GM19023 (cell line): ENCODE measurements at regions not wholly inside any gene's neighbourhood (a gene's known extent, or its start where the extent isn't known, plus 50 kb on each side); places are given as distances from the start of the nearest gene placed in this dataset.

ENCODE experiments used
- ATAC-seq: cut with Tn5 transposase; IDR thresholded peaks from one replicate; pipeline ENCODE4 v1.9.1; 2021; ENCODE audit warnings: mild to moderate bottlenecking, moderate library complexity; ENCODE audit not compliant: unreplicated experiment

GRCh38 chr5:29779141-29779540 lies 1414.3 kb upstream of the CDH6 start:
- no peak for ATAC-seq

- no peak for ATAC-seq
These were observed 1416.1 kb upstream of the CDH6 start for GRCh38 chr5:29777373-29777772.

DNA sequence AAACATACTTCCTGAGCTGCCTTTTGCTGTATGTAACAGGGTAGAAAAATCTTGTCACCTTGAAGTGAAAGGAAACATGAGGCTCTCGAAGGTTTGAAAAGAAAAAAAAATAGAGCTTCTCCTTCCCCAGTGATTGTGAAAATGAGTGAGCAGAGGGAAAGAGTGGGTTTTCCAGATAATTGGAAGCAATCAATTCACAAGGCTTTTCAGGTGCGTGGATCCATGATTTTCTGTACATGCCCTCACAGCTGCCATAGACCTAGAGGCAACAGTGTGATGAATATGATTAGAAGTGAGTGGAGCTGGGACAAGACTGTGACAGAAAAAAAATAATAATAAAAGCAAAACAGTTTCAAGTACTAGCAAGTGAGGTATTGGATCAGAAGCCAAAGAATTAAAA lies 1422.5 kb upstream of the CDH6 start:
- no peak for ATAC-seq

- ATAC-seq: no peak
These were observed 1424.0 kb upstream of the CDH6 start for GRCh38 chr5:29769474-29769873.

GRCh38 chr5:29758986-29759421 lies 1434.5 kb upstream of the CDH6 start:
- no peak for ATAC-seq

- ATAC-seq: no peak
These were observed 1443.0 kb upstream of the CDH6 start for GRCh38 chr5:29750453-29750852.

- ATAC-seq: no peak
These were observed 1448.9 kb upstream of the CDH6 start for GRCh38 chr5:29744618-29745017.

DNA sequence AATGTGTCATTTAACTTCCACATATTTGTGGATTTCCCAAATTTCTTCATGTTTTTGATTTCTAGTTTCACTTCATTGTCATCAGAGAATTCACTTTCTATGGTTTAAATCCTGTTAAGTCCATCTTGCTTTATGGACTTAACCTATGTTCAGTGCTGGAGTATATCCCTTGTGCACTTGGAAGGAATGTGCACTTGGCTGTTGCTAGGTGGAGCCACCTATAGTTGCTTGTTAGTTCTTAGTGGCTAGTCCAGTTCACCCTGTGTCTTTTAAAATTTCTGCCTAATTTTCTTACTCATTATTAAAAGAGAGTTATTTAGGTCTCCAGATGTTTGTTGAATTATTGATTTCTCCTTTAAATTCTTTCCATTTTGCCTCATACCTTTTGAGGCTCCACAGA lies 1472.5 kb upstream of the CDH6 start:
- ATAC-seq: no peak

DNA sequence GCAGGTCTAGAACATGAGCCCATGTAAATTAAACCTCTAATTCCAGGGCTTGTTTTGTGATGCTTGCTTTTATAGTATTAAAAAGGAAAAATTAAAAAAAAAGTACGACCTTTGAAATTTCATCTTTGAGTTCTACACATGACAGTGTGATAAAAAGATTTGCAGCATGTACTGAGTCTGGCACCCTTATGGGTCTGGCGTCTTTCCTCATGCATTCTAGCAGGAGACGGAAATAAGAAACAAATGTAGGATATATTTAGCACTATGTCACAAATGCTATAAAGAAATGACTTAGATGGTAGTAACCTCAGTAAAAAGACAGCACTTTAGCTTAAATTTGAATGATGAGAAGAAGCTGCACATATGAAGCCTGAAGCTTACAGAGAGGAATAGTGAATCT lies 1474.3 kb upstream of the CDH6 start:
- ATAC-seq: no peak

- no peak for ATAC-seq
These were observed 1478.3 kb upstream of the CDH6 start for GRCh38 chr5:29715167-29715566.

DNA sequence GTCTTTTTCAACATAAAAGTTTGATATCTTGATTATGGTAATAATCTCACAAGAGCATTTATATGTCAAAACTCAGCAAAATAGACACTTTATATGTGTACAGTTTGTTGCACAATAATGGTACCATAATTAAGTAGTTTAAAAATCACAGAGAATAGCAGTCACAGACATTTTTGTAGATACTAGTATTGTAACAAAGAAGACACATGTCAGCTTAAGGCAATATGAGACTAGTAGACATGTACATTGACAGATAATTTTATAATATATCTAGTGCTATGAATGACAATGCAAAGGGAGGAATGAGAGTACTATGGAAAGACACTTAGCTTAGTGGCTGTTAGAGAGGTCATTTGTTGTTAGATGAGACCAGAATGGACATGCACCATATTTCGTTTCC lies 1490.6 kb upstream of the CDH6 start:
- ATAC-seq: no peak

- no peak for ATAC-seq
These were observed 1491.9 kb upstream of the CDH6 start for GRCh38 chr5:29701600-29701999.

- ATAC-seq: no peak
These were observed 1495.6 kb upstream of the CDH6 start for GRCh38 chr5:29697785-29698414.

DNA sequence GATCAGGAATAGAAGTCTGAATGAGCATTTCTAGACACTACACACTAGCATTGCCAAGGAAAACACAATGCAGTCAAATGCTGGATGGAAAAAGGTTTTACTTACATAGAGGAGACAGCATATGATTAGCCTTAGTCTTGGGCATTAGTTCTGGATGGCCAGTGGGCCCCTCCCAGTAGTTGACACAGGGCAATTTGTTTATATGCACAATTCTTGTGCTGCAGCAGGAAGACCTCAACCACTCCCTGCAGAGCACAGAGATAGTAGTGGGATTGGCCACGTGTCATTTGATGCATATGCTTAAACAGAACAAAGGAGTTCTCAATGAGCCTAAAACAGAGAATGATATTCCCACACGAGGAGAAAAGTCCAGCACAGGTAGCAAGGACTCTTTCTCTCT lies 1496.2 kb upstream of the CDH6 start:
- no peak for ATAC-seq

DNA sequence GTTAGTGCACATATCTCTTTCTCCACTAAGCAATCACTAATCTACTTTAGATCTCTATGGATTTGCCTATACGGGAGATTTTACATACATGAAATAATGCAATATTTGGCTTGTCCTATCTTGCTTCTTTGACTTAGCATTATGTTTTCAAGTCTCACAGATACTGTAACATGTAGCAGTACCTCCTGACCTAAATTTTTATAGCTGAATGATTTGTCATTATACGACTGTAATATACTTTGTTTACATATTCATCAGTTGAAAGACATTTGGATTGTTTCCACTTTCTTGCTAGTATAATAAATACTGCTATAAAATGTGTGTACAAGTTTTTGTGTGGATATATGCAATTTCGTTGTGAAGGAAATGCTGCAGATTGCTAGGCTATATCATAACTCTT lies 1520.8 kb upstream of the CDH6 start:
- ATAC-seq: no peak

DNA sequence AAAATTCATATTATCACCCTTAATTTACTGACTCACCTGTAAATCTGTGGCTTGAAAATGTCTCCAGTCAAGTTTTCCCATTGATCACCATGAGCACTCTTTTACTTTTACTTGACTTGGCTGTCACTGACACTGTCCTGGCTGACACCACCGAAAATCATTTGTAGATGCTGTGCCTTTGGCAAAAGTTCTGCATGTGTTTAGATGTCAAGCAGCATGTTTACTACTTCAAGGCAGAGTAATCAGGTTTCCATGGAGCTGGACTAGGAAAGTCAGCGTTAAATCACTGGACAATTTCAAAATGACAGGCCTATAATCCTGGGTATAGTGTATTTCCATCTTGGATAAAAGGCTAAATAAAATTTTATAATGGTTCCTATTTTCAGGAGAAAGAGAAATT lies 1530.6 kb upstream of the CDH6 start:
- no peak for ATAC-seq

DNA sequence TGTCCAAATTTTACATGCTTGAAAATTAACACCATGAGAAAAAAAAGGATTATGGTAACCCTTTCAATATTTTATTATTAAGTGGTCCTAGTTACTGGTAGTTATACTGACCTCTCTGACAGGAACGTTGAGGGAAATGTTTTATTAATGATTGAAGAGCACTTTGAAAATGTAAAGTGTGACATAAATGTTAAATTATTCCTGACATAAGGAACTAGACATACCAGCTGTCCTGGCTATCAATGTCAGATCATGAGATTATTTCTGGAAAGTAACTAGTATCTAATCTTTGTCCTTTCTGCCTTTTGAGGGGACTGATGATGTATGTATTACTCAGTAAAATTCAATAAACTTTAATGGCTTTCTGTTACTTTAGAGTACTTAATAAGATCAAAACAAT lies 1538.5 kb upstream of the CDH6 start:
- no peak for ATAC-seq

GRCh38 chr5:29649321-29649720 lies 1544.2 kb upstream of the CDH6 start:
- no peak for ATAC-seq

DNA sequence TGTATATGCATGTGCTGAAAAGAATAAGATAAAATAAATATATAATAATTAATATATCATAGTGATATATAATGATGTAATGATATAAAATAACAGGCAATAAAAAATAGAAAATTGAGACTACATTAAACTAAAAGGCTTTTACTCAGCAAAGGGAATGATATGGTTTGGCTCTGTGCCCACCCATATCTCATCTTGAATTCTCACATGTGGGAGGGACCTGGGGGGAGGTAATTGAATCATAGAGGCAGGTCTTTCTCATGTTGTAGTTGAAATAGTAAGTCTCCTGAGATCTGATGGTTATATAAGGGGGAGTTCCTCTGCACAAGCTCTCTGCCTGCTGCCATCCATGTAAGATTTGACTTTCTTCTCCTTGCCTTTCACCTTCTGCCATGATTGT lies 1550.9 kb upstream of the CDH6 start:
- ATAC-seq: no peak

DNA sequence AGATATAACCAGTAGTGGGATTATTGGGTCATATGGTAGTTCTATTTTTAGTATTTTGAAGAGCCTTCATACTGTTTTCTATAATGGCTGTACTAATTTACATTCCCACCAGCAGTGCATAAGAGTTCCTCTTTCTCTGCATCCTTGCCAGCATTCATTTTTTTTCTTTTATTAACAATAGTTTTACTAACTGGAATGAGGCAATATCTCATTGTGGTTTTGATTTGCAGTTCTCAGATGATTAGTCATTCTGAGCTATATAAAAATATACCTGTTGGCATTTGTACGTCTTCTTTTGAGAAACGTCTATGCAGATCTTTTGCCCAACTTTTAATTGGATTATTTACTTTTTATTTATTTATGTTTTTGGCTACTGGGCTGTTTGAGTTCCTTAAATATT lies 1579.3 kb upstream of the CDH6 start:
- ATAC-seq: no peak

GRCh38 chr5:29588236-29588635 lies 1605.2 kb upstream of the CDH6 start:
- ATAC-seq: no peak

- no peak for ATAC-seq
These were observed 1605.7 kb upstream of the CDH6 start for GRCh38 chr5:29587832-29588231.

DNA sequence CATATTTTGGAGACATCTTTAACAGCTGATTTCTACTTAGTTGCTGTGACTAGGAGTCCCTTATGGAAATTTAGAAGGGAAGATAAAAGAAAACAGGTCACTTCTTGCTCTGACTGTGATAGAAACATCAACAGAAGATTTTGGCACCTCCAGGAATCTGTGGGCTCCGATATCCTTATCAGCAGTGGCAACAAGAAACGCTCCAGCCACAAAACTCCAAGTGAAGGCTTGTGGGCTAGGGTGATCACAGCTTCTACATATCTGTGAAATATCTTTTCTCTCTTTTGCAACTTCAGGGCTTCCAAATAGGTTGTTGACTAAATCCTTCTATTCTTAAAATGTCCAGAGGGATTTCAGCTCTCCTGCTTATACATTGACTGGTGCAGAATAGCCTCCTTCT lies 1625.5 kb upstream of the CDH6 start:
- ATAC-seq: no peak

DNA sequence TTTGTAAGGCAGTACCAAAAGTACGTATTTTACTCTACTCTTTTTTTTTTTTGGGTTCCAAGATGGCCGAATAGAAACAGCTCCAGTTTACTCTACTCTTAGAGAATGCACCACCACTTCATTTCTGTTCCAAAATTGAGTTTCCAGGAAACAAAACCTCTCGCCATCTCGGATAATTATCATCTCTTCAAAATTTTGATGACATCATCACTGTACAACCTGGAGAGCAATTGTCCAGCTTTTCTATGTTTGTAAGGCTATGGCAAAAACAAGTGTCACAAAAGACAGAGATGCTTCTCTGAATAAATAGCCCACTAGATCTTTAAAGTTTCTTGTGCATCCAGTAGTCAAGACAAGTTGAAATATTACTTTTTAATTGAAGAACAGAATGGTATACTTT lies 1631.9 kb upstream of the CDH6 start:
- no peak for ATAC-seq
